Germinal center (tissue), 1 donor: ENCODE measurements at regions not wholly inside any gene's neighbourhood (a gene's known extent, or its start where the extent isn't known, plus 50 kb on each side); places are given as distances from the start of the nearest gene placed in this dataset.
A peak's percentile ranks its signal among the peaks of the same experiment; 100 is the strongest.

Source experiments
- DNase-seq: peaks from one replicate; pipeline ENCODE4 v3.0.0; 2012; ENCODE audit warnings: mixed read lengths, low spot score

- no peak for DNase-seq
These were observed 87.1 kb upstream of the TNFAIP3 start for GRCh38 chr6:137779982-137780381.

- DNase-seq, result no peak
These were observed 86.5 kb upstream of the TNFAIP3 start for GRCh38 chr6:137780447-137781034.

- no peak for DNase-seq
These were observed 85.4 kb upstream of the TNFAIP3 start for GRCh38 chr6:137781639-137782038.

- DNase-seq, result no peak
These were observed 84.7 kb upstream of the TNFAIP3 start for GRCh38 chr6:137782166-137783039.

- DNase-seq, result no peak
These were observed 83.3 kb upstream of the TNFAIP3 start for GRCh38 chr6:137783710-137784109.

- DNase-seq, result no peak
These were observed 82.5 kb upstream of the TNFAIP3 start for GRCh38 chr6:137784583-137784982.

- no peak for DNase-seq
These were observed 80.0 kb upstream of the TNFAIP3 start for GRCh38 chr6:137787016-137787415.

- no peak for DNase-seq
These were observed 78.8 kb upstream of the TNFAIP3 start for GRCh38 chr6:137788248-137788647.

GRCh38 chr6:137791281-137792159 lies 75.5 kb upstream of the TNFAIP3 start:
- DNase-seq, result no peak

GRCh38 chr6:137792160-137793033 lies 74.7 kb upstream of the TNFAIP3 start:
- DNase-seq, result no peak

- no peak for DNase-seq
These were observed 73.1 kb upstream of the TNFAIP3 start for GRCh38 chr6:137793805-137794515.

- no peak for DNase-seq
These were observed 72.4 kb upstream of the TNFAIP3 start for GRCh38 chr6:137794516-137795201.

- no peak for DNase-seq
These were observed 71.6 kb upstream of the TNFAIP3 start for GRCh38 chr6:137795501-137795900.

- no peak for DNase-seq
These were observed 68.8 kb upstream of the TNFAIP3 start for GRCh38 chr6:137798261-137798660.

GRCh38 chr6:137798846-137799245 lies 68.2 kb upstream of the TNFAIP3 start:
- DNase-seq, result no peak

- peak; percentile 47 for DNase-seq
These were observed 67.0 kb upstream of the TNFAIP3 start for GRCh38 chr6:137799950-137800568.

- no peak for DNase-seq
These were observed 66.3 kb upstream of the TNFAIP3 start for GRCh38 chr6:137800762-137801161.

GRCh38 chr6:137801352-137802114 lies 65.5 kb upstream of the TNFAIP3 start:
- DNase-seq, result no peak
